Erythroblast (primary cell): ENCODE measurements at regions not wholly inside any gene's neighbourhood (a gene's known extent, or its start where the extent isn't known, plus 50 kb on each side); places are given as distances from the start of the nearest gene placed in this dataset.

Source experiments
- DNase-seq, 2 experiments: peaks; one replicate each; lab custom pipeline; 2025; lab: John Stamatoyannopoulos, UW
- GATA1 ChIP-seq: IDR thresholded peaks from 2 replicates; pipeline ENCODE4 v1.6.1; 2011; ENCODE audit warnings: low read depth, mild to moderate bottlenecking, control low read depth, low read length, moderate library complexity
- POLR2A ChIP-seq: IDR thresholded peaks from 2 replicates; pipeline ENCODE4 v1.6.1; 2011; ENCODE audit warnings: mild to moderate bottlenecking, low read length

GRCh38 chr4:137676357-137676998 is 144.2 kb upstream of the PCDH18 start:
- no peak for DNase-seq
- no peak for TF ChIP-seq GATA1
- TF ChIP-seq POLR2A: no peak

DNA sequence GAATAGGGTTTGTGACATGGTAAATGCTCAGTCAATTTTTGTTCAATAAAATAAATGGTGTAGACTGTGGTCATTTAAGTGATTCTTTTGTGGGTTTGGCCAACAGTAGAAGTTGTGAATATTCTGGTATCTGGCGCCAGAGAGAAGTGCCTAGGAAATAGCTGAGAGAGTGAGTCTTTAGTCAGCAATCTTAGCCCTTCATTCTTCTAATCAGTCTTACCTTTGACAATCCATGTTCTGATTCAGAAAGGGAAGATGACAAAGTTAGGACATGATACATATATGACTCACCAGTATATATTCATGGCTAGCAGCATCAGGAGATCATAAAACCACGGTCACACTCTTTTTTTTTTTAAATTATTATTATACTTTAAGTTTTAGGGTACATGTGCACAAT is 141.8 kb upstream of the PCDH18 start:
- DNase-seq: no peak
- TF ChIP-seq POLR2A: no peak
- no peak for TF ChIP-seq GATA1

DNA sequence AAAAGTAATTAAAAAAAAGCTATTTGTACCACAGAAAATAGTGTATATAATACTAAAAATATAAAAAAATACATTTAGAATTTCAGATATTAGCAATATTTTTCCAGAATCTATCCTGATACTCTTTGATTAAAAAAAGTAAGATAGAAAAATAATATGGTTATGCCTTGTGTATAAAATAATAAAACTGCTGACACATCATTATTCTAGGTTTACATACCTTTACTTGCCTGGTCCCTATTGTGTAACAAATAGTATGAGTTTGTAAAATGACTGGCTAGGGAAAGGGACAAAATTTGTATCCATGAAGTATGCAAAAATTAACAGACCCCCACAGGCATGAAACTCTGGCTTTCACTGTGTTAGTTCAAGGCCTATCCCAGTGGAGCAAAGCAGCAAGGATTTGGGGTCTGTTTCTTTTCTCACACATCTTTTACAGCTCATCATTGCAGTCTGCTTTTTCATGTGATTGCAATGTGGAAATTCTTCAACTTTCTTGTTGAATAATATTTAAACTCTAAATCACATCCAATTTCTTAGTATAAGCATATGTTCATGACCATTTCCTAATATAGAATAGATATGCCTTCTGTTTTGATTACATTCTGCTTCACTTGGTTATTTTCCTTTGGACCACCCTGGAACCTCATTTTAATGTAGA is 136.7 kb upstream of the PCDH18 start:
- DNase-seq: no peak
- no peak for TF ChIP-seq POLR2A
- TF ChIP-seq GATA1: no peak

DNA sequence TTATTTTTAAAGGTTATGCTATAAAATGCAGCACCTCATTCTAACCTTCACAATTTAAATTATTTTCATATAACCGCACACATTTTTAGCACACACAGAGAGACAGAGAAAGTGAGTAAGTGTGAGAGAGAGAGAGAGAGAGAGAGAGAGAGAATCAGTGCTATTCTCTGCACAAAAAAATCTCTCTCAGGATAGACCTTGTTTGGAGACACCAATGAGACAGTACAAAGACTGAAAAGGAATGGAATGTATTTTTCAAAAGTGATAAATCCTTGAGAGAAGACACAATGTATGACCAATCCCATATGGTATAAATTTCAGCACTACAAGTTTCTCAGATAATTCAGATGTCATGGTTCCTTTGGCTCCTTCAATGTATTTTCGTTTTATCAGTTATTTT is 132.1 kb upstream of the PCDH18 start:
- TF ChIP-seq GATA1 (no peak), POLR2A (no peak)
- no peak for DNase-seq

GRCh38 chr4:137664046-137664387 is 131.7 kb upstream of the PCDH18 start:
- TF ChIP-seq GATA1: no peak
- TF ChIP-seq POLR2A: no peak
- no peak for DNase-seq

- DNase-seq: peak; percentile 16 to 44
- TF ChIP-seq POLR2A (no peak), GATA1 (no peak)
These were observed 131.2 kb upstream of the PCDH18 start for GRCh38 chr4:137663251-137664045.

DNA sequence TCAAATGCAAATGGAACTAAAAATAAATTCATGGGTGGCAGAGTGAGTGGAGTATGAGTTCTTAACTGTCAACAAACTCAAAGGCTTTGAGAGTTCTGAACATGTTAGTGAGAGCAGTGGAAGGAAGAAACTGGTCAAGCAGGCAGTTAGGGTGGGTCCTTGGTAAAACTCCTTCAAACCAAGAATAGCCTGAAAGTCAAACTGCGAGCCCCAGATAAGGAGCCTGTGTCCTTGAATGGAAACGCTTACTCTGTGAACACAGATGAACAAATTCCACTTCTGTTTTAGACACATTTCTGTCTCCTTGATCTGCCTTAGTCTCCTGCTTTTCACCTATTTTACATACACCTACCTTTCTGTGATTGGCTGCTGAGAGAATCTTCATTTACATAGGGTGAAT is 129.4 kb upstream of the PCDH18 start:
- no peak for TF ChIP-seq GATA1
- no peak for TF ChIP-seq POLR2A

DNA sequence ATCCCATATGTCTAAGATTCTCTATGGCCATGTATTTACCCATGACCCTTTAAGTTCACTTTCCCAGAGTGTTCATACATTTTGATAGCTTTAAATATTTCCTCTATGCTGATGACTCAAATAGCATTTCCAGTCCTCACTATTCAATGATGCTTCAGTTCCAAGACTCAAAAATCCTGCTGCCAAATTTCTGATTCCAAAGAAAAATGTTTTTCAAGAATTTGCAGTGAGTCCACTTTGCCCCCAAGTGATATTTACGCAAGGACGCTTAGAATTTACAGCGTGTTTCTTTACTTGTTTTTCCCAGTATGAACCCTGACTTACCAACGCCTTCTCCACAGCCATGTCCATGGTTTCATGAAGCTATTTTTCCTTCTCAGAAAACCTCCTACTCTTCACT is 127.9 kb upstream of the PCDH18 start:
- no peak for TF ChIP-seq GATA1
- no peak for TF ChIP-seq POLR2A
- DNase-seq: no peak

More for the DNA sequence above, 129.4 kb upstream of the PCDH18 start:
- peak in 1 of 2 experiments; percentile 44 for DNase-seq

DNA sequence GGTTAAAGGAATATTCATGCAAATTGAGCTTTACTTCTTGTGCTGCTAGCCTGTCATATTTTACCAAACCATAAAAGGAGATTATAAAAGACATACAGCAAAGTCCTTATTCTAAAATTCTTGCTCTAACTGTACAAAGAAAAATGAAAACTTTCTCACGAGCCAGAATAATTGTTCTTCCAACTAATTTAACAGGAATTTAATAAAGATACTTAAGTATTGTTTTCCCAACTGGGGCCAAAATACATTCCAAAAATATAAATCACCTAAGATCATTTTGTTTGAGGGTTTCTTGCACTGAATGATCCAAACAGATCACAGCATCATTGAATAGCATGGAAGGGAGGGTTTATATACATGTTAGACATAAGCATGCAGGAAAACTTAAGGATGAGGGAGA is 127.1 kb upstream of the PCDH18 start:
- TF ChIP-seq GATA1: no peak
- TF ChIP-seq POLR2A: no peak

GRCh38 chr4:137656661-137657060 is 124.4 kb upstream of the PCDH18 start:
- DNase-seq: no peak
- TF ChIP-seq GATA1: no peak
- TF ChIP-seq POLR2A: no peak

More for the DNA sequence above, 127.1 kb upstream of the PCDH18 start:
- DNase-seq: no peak

- DNase-seq: no peak
- TF ChIP-seq POLR2A: no peak
- TF ChIP-seq GATA1: no peak
These were observed 123.0 kb upstream of the PCDH18 start for GRCh38 chr4:137655302-137655701.

GRCh38 chr4:137651128-137651527 is 118.8 kb upstream of the PCDH18 start:
- DNase-seq: no peak

DNA sequence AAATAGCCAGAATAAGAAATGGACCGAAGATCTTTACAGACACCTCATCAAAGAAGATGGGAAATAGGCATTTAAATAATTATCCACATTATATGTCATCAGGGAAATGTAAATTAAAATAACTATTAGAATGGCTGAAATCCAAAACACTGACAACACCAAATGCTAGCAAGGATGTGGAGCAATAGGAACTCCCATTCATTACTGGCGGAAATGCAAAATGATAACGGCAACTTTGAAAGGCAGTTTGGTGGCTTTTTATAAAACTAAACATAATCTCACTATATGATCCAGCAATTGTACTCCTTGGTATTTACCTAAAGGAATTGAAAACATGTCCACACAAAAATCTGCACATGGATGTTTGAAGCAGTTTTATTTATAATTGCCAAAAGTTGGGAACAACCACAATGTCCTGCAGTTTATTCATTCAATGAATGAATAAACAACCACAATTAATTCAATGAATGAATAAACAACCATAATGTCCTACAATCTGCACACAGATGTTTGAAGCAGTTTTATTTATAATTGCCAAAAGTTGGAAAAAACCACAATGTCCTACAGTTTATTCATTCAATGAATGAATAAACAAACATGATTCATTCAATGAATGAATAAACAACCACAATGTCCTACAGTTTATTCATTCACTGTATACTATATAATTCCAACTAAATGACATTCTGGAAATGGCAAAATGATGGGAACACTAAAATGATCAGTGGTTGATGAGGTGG is 117.6 kb upstream of the PCDH18 start:
- DNase-seq: no peak

More at GRCh38 chr4:137651128-137651527, 118.8 kb upstream of the PCDH18 start:
- TF ChIP-seq POLR2A: no peak
- TF ChIP-seq GATA1: no peak

More for the DNA sequence above, 117.6 kb upstream of the PCDH18 start:
- no peak for TF ChIP-seq POLR2A
- TF ChIP-seq GATA1: no peak
